H1 (cell line): ENCODE measurements at regions not wholly inside any gene's neighbourhood (a gene's known extent, or its start where the extent isn't known, plus 50 kb on each side); places are given as distances from the start of the nearest gene placed in this dataset.

Source experiments
- CEBPB ChIP-seq: IDR thresholded peaks from 2 replicates; pipeline ENCODE4 v1.6.1; 2012; ENCODE audit warnings: low read depth, low read length
- CHD7 ChIP-seq: fragments of 300-600 bp; sonication (generic); IDR thresholded peaks from 2 replicates; pipeline ENCODE4 v1.7.1; 2012; ENCODE audit warnings: low read length, moderate library complexity, mild to moderate bottlenecking, inconsistent platforms; ENCODE audit not compliant: insufficient replicate concordance
- KDM4A ChIP-seq: IDR thresholded peaks from one replicate; pipeline ENCODE4 v1.7.1; 2012; ENCODE audit warnings: low read depth, mild to moderate bottlenecking, moderate library complexity, low read length, inconsistent platforms; ENCODE audit not compliant: severe bottlenecking
- POU5F1 ChIP-seq: IDR thresholded peaks from 2 replicates; pipeline ENCODE4 v1.6.1; 2011; ENCODE audit warnings: low read depth, mild to moderate bottlenecking, low read length, moderate library complexity
- RFX5 ChIP-seq: IDR thresholded peaks from 2 replicates; pipeline ENCODE4 v1.6.1; 2011; ENCODE audit warnings: low read depth, low read length, improper control_type of control experiment, borderline replicate concordance
- YY1 ChIP-seq: IDR thresholded peaks from 2 replicates; pipeline ENCODE4 v1.6.1; 2011; ENCODE audit warnings: low read depth, mild to moderate bottlenecking, low read length

DNA sequence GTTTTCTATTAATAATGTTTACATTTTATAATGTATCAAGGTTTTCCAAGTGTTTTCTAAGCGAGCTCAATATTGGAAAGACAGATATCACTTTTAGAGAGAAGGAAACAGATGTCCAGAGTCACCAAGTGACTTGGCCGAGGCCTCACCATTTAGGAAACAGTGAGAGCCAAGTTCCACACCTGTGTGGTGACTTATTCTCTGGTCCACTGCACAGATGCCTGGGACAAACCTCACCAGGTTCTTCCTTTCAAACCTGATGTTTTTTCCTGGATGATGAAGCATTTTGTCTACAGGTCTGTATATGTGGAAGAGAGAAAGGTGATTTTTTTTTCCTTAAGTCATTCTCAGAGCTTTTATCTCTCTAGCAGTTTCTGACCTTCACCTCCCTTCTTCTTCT, 280.7 kb downstream of the LPIN1 start (continued):
- TF ChIP-seq CHD7 (no peak), POU5F1 (no peak), YY1 (no peak), KDM4A (no peak), CEBPB (no peak), RFX5 (no peak)
- TF ChIP-seq, all 59 proteins: peak for 0
